NCI-H2227 (cell line): ENCODE measurements at regions not wholly inside any gene's neighbourhood (a gene's known extent, or its start where the extent isn't known, plus 50 kb on each side); places are given as distances from the start of the nearest gene placed in this dataset.

Experiments
- DNase-seq: peaks from one replicate; lab custom pipeline; 2025; ENCODE audit not compliant: unreplicated experiment; lab: John Stamatoyannopoulos, UW

DNA sequence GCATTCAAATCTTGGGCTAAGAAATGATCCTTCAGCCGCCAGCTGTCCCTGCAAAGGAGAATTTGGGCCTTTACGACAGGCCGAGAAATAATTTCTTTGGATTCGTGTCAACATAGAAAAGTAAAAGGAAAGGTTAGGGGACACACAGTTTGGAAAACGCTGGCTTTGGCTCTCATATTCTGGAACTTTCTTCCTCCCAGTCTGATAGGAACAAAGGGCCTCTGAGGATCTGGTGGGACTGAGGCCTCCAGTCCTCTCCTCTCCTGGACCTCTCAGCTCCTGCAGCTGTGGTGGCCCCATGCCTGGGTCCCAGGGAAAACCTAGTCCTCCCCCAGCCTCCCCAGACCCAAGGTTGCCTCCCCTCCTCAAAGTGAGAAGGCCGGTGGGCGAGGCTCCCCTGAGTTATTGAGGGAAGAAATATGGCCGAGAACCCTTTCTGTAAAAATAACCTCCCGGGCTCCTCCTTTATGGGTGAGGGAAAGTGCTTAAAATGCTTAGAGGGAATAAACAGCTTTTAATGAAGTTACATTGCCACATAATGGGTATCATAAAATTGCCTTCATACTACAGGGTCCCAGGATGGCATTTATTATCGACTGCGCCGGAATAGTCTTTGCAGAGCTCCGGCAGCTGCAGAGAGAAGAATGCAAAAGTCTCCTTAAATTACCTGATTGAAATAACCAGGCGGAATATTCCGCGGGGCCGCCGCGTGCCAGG, 188.3 kb downstream of the PHETA1 start:
- no peak for DNase-seq

DNA sequence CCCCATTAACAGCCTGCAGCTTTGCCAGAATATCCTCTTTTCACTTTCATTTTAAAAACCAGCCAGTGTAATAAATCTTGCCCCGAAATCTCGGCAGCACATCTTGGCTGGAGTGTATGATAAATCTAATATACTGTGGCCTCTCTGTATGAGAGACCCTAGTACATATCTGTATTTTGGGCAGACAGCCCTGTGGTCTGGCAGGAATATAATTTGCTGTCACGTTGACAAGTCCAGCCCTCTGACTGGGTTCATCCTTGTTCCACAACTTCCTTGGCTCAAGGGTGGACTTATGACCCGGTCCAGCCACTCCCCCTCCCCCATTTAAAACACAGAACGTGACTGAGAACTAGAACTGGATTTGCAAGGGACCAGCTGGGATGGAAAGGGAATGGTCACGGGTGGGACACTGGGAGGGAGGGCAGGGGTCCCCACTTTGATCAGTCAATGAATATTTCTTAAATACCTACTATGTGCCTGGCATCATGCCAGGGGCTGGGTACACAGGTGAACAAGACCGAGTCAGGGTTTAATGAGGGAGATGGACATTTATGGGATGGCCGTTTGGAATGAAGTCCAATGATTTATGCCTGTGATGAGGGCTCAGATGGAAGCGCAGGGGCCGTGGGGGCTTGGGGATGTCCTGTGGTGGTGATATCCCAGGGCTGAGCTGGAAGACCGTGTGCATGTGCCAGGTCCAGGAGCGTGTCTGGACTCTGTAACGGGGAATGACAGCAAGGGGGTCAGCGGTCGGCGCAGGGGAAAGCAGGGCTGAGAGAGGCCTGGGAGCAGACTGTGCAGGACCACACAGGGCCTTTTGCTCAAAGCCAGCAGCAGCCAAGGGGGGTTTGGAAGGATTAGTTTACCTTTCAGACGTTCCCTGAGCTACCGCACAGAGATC, 190.5 kb downstream of the PHETA1 start:
- no peak for DNase-seq

- DNase-seq, result no peak
These were observed 193.3 kb downstream of the PHETA1 start for GRCh38 chr12:111175396-111176094.

- no peak for DNase-seq
These were observed 193.9 kb downstream of the PHETA1 start for GRCh38 chr12:111174961-111175345.

- no peak for DNase-seq
These were observed 194.5 kb downstream of the PHETA1 start for GRCh38 chr12:111174251-111174960.

- no peak for DNase-seq
These were observed 195.1 kb downstream of the PHETA1 start for GRCh38 chr12:111173836-111174235.

DNA sequence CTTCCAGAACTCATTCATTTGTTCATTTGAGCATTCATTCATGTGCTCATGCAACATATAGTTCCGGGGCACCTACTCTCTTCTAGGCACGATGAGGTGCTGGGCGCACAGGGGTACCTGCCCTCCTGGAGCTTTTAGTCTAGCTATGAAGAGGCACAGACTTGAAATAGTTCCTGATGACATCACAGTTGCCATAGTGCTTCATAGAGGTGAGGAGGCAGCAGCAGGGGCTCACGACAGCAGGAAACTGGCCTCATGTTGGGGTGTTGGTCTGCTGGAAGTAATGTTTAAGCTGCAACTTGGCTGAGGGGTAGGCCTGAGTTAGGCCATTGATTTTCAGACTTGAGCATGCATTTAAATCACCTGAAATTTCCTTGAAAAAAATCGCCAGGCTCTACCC, 195.5 kb downstream of the PHETA1 start:
- no peak for DNase-seq

GRCh38 chr12:111172786-111173185, 196.1 kb downstream of the PHETA1 start:
- DNase-seq, result no peak

GRCh38 chr12:111171832-111172231, 197.1 kb downstream of the PHETA1 start:
- DNase-seq, result no peak

GRCh38 chr12:111171345-111171744, 197.6 kb downstream of the PHETA1 start:
- DNase-seq, result no peak

DNA sequence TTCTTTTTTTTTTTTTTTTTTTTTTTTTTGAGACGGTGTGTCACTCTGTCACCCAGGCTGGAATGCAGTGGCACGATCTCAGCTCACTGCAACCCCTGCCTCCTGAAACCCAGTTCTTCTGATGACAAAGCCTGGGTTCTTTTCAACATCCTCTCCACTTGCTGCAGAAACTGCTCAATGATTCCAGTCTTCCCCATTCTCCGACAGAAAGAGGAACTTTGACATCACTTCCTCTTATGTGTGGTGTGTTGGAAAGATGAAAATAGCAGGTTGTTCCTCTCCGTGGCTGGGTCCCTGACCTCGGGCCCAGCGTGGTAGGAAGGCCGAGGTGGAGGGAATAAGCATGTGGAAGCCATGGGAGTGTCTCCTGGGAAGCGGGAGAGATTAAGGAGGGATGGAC, 198.4 kb downstream of the PHETA1 start:
- DNase-seq, result no peak

- no peak for DNase-seq
These were observed 199.4 kb downstream of the PHETA1 start for GRCh38 chr12:111169456-111169855.

- DNase-seq, result no peak
These were observed 199.9 kb downstream of the PHETA1 start for GRCh38 chr12:111169032-111169431.

GRCh38 chr12:111168009-111168900, 200.6 kb downstream of the PHETA1 start:
- no peak for DNase-seq

- no peak for DNase-seq
These were observed 201.9 kb downstream of the PHETA1 start for GRCh38 chr12:111166779-111167540.

- no peak for DNase-seq
These were observed 203.9 kb downstream of the PHETA1 start for GRCh38 chr12:111164833-111165525.

GRCh38 chr12:111163422-111163821, 205.5 kb downstream of the PHETA1 start:
- no peak for DNase-seq

DNA sequence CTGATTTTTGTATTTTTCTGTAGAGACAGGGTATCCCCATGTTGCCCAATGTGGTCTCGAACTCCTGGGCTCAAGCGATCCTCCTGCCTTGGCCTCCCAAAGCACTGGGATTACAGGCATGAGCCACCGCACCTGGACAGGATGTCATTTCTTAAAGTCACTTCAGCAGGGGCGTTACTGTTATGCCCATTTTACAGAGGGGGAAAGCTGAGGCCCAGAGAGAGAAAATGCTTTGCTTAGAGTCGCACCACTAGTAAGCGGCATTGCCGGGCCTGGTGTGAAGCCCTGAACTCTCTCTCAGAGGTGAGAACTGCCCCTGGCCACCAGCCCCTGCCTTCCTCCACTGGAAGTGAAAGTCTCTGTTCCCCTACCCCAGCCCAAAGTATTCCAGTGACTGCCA, 207.0 kb downstream of the PHETA1 start:
- DNase-seq, result no peak
